Parathyroid adenoma (tissue), 2 donors: ENCODE measurements at regions not wholly inside any gene's neighbourhood (a gene's known extent, or its start where the extent isn't known, plus 50 kb on each side); places are given as distances from the start of the nearest gene placed in this dataset.

ENCODE experiments used
- H2AFZ ChIP-seq: fragments of 300-600 bp; sonication (generic); one replicate; pipeline ENCODE4 v1.7.0; 2017; ENCODE audit warnings: antibody characterized with exemption, mild to moderate bottlenecking
- H3K27ac ChIP-seq: fragments of 300-600 bp; sonication (generic); one replicate; pipeline ENCODE4 v1.7.0; 2017
- H3K27me3 ChIP-seq: fragments of 300-600 bp; sonication (generic); one replicate; pipeline ENCODE4 v1.7.0; 2017; ENCODE audit warnings: low read length; ENCODE audit not compliant: control insufficient read depth, insufficient read depth
- H3K36me3 ChIP-seq: fragments of 300-600 bp; sonication (generic); one replicate; pipeline ENCODE4 v1.7.0; 2017; ENCODE audit warnings: low read length; ENCODE audit not compliant: control insufficient read depth, insufficient read depth
- H3K4me1 ChIP-seq: fragments of 300-600 bp; sonication (generic); one replicate; pipeline ENCODE4 v1.7.0; 2017; ENCODE audit warnings: control low read depth
- H3K4me2 ChIP-seq: fragments of 300-600 bp; sonication (generic); one replicate; pipeline ENCODE4 v1.7.0; 2017; ENCODE audit warnings: low read length
- H3K4me3 ChIP-seq: fragments of 300-600 bp; sonication (generic); one replicate; pipeline ENCODE4 v1.7.0; 2017; ENCODE audit warnings: low read depth, low read length
- H3K79me2 ChIP-seq: fragments of 300-600 bp; sonication (generic); one replicate; pipeline ENCODE4 v1.7.0; 2017; ENCODE audit warnings: control low read depth
- H3K9ac ChIP-seq: fragments of 300-600 bp; sonication (generic); one replicate; pipeline ENCODE4 v1.7.0; 2017; ENCODE audit warnings: mild to moderate bottlenecking
- H3K9me3 ChIP-seq: fragments of 300-600 bp; sonication (generic); one replicate; pipeline ENCODE4 v1.7.0; 2017; ENCODE audit warnings: low read length; ENCODE audit not compliant: control insufficient read depth
- CTCF ChIP-seq: fragments of 300-600 bp; sonication (generic); IDR thresholded peaks from one replicate; pipeline ENCODE4 v1.7.0; 2017; ENCODE audit warnings: antibody characterized with exemption, mild to moderate bottlenecking
- donor health status: primary hyperparathyroidism.

DNA sequence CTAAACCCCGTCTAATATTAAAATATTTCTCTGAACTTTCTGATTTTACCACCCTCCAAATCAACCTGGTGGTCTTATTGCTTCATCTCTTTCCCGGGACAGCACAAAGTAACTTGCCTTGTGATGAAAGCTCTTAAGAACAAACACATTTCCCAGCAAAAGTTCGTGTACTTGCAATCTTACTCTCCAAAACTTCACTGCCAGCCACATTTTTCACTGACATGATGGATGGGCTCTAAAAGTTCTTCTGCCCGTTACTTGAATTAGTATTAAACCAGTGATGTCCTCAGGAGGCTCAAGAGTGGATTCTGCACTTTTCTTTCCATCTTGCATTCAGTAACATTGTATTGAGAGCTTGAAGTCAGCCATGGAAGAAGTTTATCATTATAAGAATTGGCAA is 731.6 kb upstream of the GJE1 start:
- Histone ChIP-seq H3K4me3 (no peak overlapping the region), H3K9ac (no peak overlapping the region), H3K36me3 (no peaks in the 10 kb centered on the region), H3K79me2 (no peaks in the 10 kb centered on the region), H3K27ac (no peak overlapping the region), H3K27me3 (no peaks in the 10 kb centered on the region), H3K4me2 (no peak overlapping the region), H3K4me1 (no peaks in the 10 kb centered on the region), H2AFZ (no peak overlapping the region), H3K9me3 (no peaks in the 10 kb centered on the region)
- no peak for TF ChIP-seq CTCF

- Histone ChIP-seq H3K4me3 (no peak overlapping the region), H3K4me1 (no peaks in the 10 kb centered on the region), H3K79me2 (no peaks in the 10 kb centered on the region), H3K9ac (no peak overlapping the region), H3K4me2 (no peak overlapping the region), H3K27ac (no peak overlapping the region), H3K9me3 (no peaks in the 10 kb centered on the region), H2AFZ (no peak overlapping the region), H3K27me3 (no peaks in the 10 kb centered on the region), H3K36me3 (no peaks in the 10 kb centered on the region)
- TF ChIP-seq CTCF, result no peak
These were observed 733.8 kb upstream of the GJE1 start for GRCh38 chr6:141398949-141399348.

- TF ChIP-seq CTCF, result no peak
- no peaks in the 10 kb centered on the region for H3K27me3 ChIP-seq
- H3K9ac ChIP-seq, result no peak overlapping the region
- no peak overlapping the region for H2AFZ ChIP-seq
- no peak overlapping the region for H3K27ac ChIP-seq
- no peaks in the 10 kb centered on the region for H3K4me1 ChIP-seq
- H3K79me2 ChIP-seq, result no peaks in the 10 kb centered on the region
- H3K4me3 ChIP-seq, result no peak overlapping the region
- no peaks in the 10 kb centered on the region for H3K9me3 ChIP-seq
- H3K36me3 ChIP-seq, result no peaks in the 10 kb centered on the region
- no peak overlapping the region for H3K4me2 ChIP-seq
These were observed 737.2 kb upstream of the GJE1 start for GRCh38 chr6:141395443-141396008.

DNA sequence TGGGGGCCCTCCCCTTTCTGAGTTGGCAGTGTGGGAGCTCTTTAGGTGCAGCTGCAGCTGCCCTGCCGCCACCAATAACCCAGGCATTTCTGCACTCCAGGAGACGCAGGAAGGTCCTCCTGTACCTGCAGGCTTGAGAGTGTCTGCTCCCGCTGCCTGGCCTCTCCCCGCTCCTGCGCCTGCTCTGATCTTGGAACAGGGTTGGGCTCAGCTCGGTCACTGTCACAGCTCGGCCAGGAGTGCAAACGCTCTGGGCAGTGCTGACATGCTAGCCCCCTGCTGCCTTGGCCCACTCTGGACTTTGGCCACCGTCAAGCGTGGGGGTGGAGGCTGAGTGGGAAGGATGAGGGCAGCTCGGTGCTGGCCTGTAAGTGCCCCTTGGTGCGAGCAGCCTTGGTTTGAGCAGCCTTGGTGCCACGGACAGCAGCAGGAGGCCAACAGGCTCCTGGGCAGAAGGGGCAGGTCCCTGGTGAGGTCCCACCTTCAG is 738.1 kb upstream of the GJE1 start:
- no peak for TF ChIP-seq CTCF
- H3K27ac ChIP-seq, result no peak overlapping the region
- no peaks in the 10 kb centered on the region for H3K9me3 ChIP-seq
- H3K4me2 ChIP-seq, result no peak overlapping the region
- no peaks in the 10 kb centered on the region for H3K36me3 ChIP-seq
- no peaks in the 10 kb centered on the region for H3K4me1 ChIP-seq
- no peaks in the 10 kb centered on the region for H3K27me3 ChIP-seq
- no peak overlapping the region for H3K4me3 ChIP-seq
- H3K79me2 ChIP-seq, result no peaks in the 10 kb centered on the region
- H3K9ac ChIP-seq, result no peak overlapping the region
- H2AFZ ChIP-seq, result no peak overlapping the region

DNA sequence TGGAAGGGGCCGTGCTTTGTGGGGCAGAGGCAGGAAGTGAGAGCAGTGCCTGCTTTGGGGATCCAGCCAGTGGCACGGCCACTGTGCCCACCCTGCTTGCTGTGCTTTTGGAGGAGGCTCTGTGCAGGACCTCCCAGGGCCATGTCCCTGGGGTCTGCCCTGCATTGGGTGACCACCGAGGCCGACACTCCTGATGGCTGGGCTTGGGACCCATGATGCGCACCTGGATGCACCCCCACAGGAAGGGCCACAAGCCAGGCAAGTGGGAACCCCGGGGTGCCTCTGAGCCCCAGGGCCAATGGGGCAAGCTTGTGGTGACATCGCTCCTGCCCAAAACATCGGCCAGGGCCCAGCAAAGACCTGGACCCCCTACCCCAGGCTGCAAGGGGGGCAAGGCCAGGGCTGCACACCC is 738.6 kb upstream of the GJE1 start:
- Histone ChIP-seq H3K27ac (no peak overlapping the region), H2AFZ (no peak overlapping the region), H3K27me3 (no peaks in the 10 kb centered on the region), H3K4me1 (no peaks in the 10 kb centered on the region), H3K9me3 (no peaks in the 10 kb centered on the region), H3K36me3 (no peaks in the 10 kb centered on the region), H3K9ac (no peak overlapping the region), H3K4me2 (no peak overlapping the region), H3K79me2 (no peaks in the 10 kb centered on the region), H3K4me3 (no peak overlapping the region)
- TF ChIP-seq CTCF, result no peak
